Caco-2 (cell line): ENCODE measurements at regions not wholly inside any gene's neighbourhood (a gene's known extent, or its start where the extent isn't known, plus 50 kb on each side); places are given as distances from the start of the nearest gene placed in this dataset.

Experiments
- BruUV-seq: library from RNA; stranded (reverse); fragments of 400-500 nt; replicated peaks from 2 replicates; lab custom pipeline; 2021; lab: Mats Ljungman, UMichigan
- CTCF ChIA-PET: fragments of 300-600 bp; sonication (Branson Sonifier 250); formaldehyde crosslinking; loops from one replicate; lab custom pipeline; 2022; ENCODE audit warnings: antibody characterized with exemption; lab: Charles Lee
- POLR2A ChIA-PET: fragments of 300-600 bp; sonication (Branson Sonifier 250); formaldehyde crosslinking; loops from one replicate; lab custom pipeline; 2022; ENCODE audit warnings: antibody characterized with exemption; lab: Charles Lee
- DNase-seq, 2 experiments: peaks; one replicate each; pipeline versions ENCODE4 v3.0.0 to v3.0.0-alpha.2; 2020 to 2022
- H3K27me3 ChIP-seq: replicated peaks from 2 replicates; pipeline ENCODE4 v1.6.0; 2011; ENCODE audit warnings: low read length; ENCODE audit not compliant: control insufficient read depth, insufficient read depth
- H3K36me3 ChIP-seq: 2 replicates; pipeline ENCODE4 v1.5.1; 2011; ENCODE audit warnings: low read length; ENCODE audit not compliant: control insufficient read depth, insufficient read depth
- H3K4me1 ChIP-seq: fragments of 250-450 bp; sonication (Bioruptor Pico); 2 replicates; pipeline ENCODE4 v1.5.1; 2020; ENCODE audit warnings: mild to moderate bottlenecking
- H3K4me3 ChIP-seq: 2 replicates; pipeline ENCODE4 v1.5.1; 2011; ENCODE audit warnings: low read depth, mild to moderate bottlenecking, control low read depth, low read length
- H3K9me3 ChIP-seq: fragments of 250-450 bp; sonication (Bioruptor Pico); 2 replicates; pipeline ENCODE4 v1.5.1; 2020; ENCODE audit warnings: mild to moderate bottlenecking, moderate library complexity
- H3K27ac Mint-ChIP-seq: one replicate; pipeline ENCODE4 v1.8.0; 2022; ENCODE audit warnings: mixed read lengths; ENCODE audit not compliant: unreplicated experiment
- H3K27me3 Mint-ChIP-seq: one replicate; pipeline ENCODE4 v1.8.0; 2022; ENCODE audit warnings: mixed read lengths; ENCODE audit not compliant: insufficient read depth, unreplicated experiment
- H3K36me3 Mint-ChIP-seq: one replicate; pipeline ENCODE4 v1.8.0; 2022; ENCODE audit warnings: mild to moderate bottlenecking, mixed read lengths; ENCODE audit not compliant: insufficient read depth, unreplicated experiment
- H3K4me1 Mint-ChIP-seq: one replicate; pipeline ENCODE4 v1.8.0; 2022; ENCODE audit warnings: low read depth, mixed read lengths; ENCODE audit not compliant: unreplicated experiment
- H3K4me3 Mint-ChIP-seq: one replicate; pipeline ENCODE4 v1.8.0; 2022; ENCODE audit warnings: mild to moderate bottlenecking, moderate library complexity, mixed read lengths; ENCODE audit not compliant: unreplicated experiment
- H3K9me3 Mint-ChIP-seq: one replicate; pipeline ENCODE4 v1.8.0; 2022; ENCODE audit warnings: mixed read lengths; ENCODE audit not compliant: unreplicated experiment
- CTCF ChIP-seq, 2 experiments: fragments of 200-600 bp in 1 of 2; IDR thresholded peaks; 1 replicate in 1 of 2; 2 replicates in 1 of 2; pipeline versions ENCODE4 v1.5.1 to v1.8.0; 2011 to 2022; ENCODE audit warnings: antibody characterized with exemption in 1 of 2, control low read depth in 1 of 2, inconsistent platforms in 1 of 2, low read depth in 1 of 2, low read length in 1 of 2, mild to moderate bottlenecking in 1 of 2, moderate library complexity in 1 of 2; ENCODE audit not compliant: insufficient read depth in 1 of 2, severe bottlenecking in 1 of 2, unreplicated experiment in 1 of 2
- intact Hi-C: fragments of 100-400 bp; cut with micrococcal nuclease; formaldehyde crosslinking; loops from one replicate; pipeline ENCODE4 v1.10.0; 2022; ENCODE audit not compliant: unreplicated experiment

GRCh38 chr15:52857471-52857870, 67.3 kb upstream of the ONECUT1 start:
- no peak overlapping the region for H3K4me3 Mint-ChIP-seq
- intact Hi-C loops: no loop called here
- no peak for TF ChIP-seq CTCF (IDR thresholded peaks at IDR 0.05; ENCODE audit: insufficient read depth in 1 of 2, low read depth in 1 of 2, low read length in 1 of 2, severe bottlenecking in 1 of 2, unreplicated experiment in 1 of 2)
- no peaks in the 10 kb centered on the region for H3K27me3 ChIP-seq
- BruUV-seq: no TSS peak
- no peaks in the 10 kb centered on the region for H3K4me1 ChIP-seq
- H3K4me1 Mint-ChIP-seq: no peaks in the 10 kb centered on the region
- no peak overlapping the region for H3K4me3 ChIP-seq
- ChIA-PET CTCF (no interaction called here), POLR2A (no interaction called here)
- peaks cover 3% of the 10 kb centered on the region for H3K27me3 Mint-ChIP-seq
- no peaks in the 10 kb centered on the region for H3K36me3 Mint-ChIP-seq
- H3K9me3 Mint-ChIP-seq: no peaks in the 10 kb centered on the region
- no peak overlapping the region for H3K27ac Mint-ChIP-seq
- DNase-seq: no peak
- H3K9me3 ChIP-seq: no peaks in the 10 kb centered on the region
- H3K36me3 ChIP-seq: no peaks in the 10 kb centered on the region

- Histone ChIP-seq H3K4me1 (no peaks in the 10 kb centered on the region), H3K36me3 (no peaks in the 10 kb centered on the region), H3K9me3 (no peaks in the 10 kb centered on the region), H3K4me3 (no peak overlapping the region), H3K27me3 (no peaks in the 10 kb centered on the region)
- Mint-ChIP-seq H3K4me1 (no peaks in the 10 kb centered on the region), H3K36me3 (no peaks in the 10 kb centered on the region), H3K27ac (no peak overlapping the region), H3K27me3 (peaks cover 3% of the 10 kb centered on the region), H3K9me3 (no peaks in the 10 kb centered on the region), H3K4me3 (no peak overlapping the region)
- ChIA-PET CTCF (no interaction called here), POLR2A (no interaction called here)
- no TSS peak for BruUV-seq
- TF ChIP-seq CTCF (IDR thresholded peaks at IDR 0.05; ENCODE audit: insufficient read depth in 1 of 2, low read depth in 1 of 2, low read length in 1 of 2, severe bottlenecking in 1 of 2, unreplicated experiment in 1 of 2): no peak
- DNase-seq: no peak
- intact Hi-C loops: no loop called here
These were observed 66.2 kb upstream of the ONECUT1 start for GRCh38 chr15:52856286-52856685.

- BruUV-seq: no TSS peak
- DNase-seq: no peak
- TF ChIP-seq CTCF (IDR thresholded peaks at IDR 0.05; ENCODE audit: insufficient read depth in 1 of 2, low read depth in 1 of 2, low read length in 1 of 2, severe bottlenecking in 1 of 2, unreplicated experiment in 1 of 2): no peak
- Histone ChIP-seq H3K4me1 (no peaks in the 10 kb centered on the region), H3K9me3 (no peaks in the 10 kb centered on the region), H3K4me3 (no peak overlapping the region), H3K27me3 (no peaks in the 10 kb centered on the region), H3K36me3 (no peaks in the 10 kb centered on the region)
- POLR2A ChIA-PET: no interaction called here
- Mint-ChIP-seq H3K36me3 (no peaks in the 10 kb centered on the region), H3K9me3 (no peaks in the 10 kb centered on the region), H3K27ac (no peak overlapping the region), H3K27me3 (peaks cover 3% of the 10 kb centered on the region), H3K4me1 (no peaks in the 10 kb centered on the region), H3K4me3 (no peak overlapping the region)
- CTCF ChIA-PET: no interaction called here
- intact Hi-C loops: no loop called here
These were observed 65.0 kb upstream of the ONECUT1 start for GRCh38 chr15:52855157-52855556.
